GM10248 (cell line): ENCODE measurements at regions not wholly inside any gene's neighbourhood (a gene's known extent, or its start where the extent isn't known, plus 50 kb on each side); places are given as distances from the start of the nearest gene placed in this dataset.

Experiments used
- CTCF ChIA-PET: fragments of 300-600 bp; sonication (Branson Sonifier 250); formaldehyde crosslinking; extraction: SDS; loops from one replicate; lab custom pipeline; 2021; ENCODE audit warnings: antibody characterized with exemption; lab: Yijun Ruan, JAX
- POLR2A ChIA-PET: fragments of 350-650 bp; sonication (Branson Sonifier 250); formaldehyde crosslinking; extraction: SDS; loops from one replicate; lab custom pipeline; 2020; ENCODE audit warnings: antibody characterized with exemption; lab: Yijun Ruan, JAX
- DNase-seq: peaks from one replicate; pipeline ENCODE4 v3.0.0; 2012; ENCODE audit errors: extremely low spot score
- CTCF ChIP-seq: IDR thresholded peaks from 2 replicates; pipeline ENCODE4 v1.5.1; 2012; ENCODE audit warnings: mild to moderate bottlenecking, low read depth; ENCODE audit errors: extremely low read depth, missing control alignments, control extremely low read depth

- ChIA-PET CTCF (no interaction called here), POLR2A (no interaction called here)
- TF ChIP-seq CTCF: no peak
- no peak for DNase-seq
Observed at GRCh38 chr7:16178092-16178491, 243.2 kb downstream of the CRPPA start.

DNA sequence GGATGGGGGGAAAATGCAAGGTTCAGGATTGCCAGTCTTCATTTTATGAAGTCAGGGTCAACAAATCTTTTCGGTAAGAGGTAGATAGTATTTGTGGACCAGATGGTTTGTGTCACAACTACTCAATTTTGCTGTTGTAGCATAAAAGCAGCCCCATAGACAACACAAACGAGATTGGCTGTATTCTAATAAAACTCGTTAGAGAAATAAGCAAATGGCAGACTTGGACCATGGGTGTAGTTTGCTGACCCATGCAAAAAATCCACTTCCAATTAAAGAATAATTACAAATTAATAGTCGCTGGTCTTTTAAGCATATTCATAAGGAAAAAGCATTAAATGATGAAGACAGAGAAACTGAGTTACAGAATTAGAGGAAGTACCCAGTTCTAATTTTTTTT, 247.1 kb downstream of the CRPPA start:
- POLR2A ChIA-PET: no interaction called here
- CTCF ChIA-PET: no interaction called here
- TF ChIP-seq CTCF: no peak
- no peak for DNase-seq

GRCh38 chr7:16172366-16172765, 249.0 kb downstream of the CRPPA start:
- TF ChIP-seq CTCF: no peak
- CTCF ChIA-PET: no interaction called here
- no peak for DNase-seq
- POLR2A ChIA-PET: no interaction called here

- ChIA-PET POLR2A (no interaction called here), CTCF (no interaction called here)
- no peak for DNase-seq
Observed at GRCh38 chr7:16171928-16172327, 249.4 kb downstream of the CRPPA start.

DNA sequence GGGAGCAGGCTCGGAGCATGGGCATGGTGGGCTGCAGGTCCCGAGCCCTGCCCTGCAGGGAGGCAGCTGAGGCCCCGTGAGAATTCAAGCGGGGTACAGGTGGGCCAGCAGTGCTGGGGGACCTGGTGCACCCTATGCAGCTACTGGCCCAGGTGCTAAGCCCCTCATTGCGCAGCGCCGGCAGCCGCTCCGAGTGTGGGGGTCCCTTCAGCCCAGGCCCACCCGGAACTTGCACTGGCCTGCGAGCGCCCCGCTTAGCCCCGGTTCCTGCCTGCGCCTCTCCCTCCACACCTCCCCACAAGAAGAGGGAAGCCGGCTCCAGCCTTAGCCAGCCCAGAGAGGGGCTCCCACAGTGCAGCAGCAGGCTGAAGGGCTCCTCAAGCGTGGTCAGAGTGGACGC, 250.7 kb downstream of the CRPPA start:
- no peak for TF ChIP-seq CTCF

More at GRCh38 chr7:16171928-16172327, 249.4 kb downstream of the CRPPA start:
- TF ChIP-seq CTCF: no peak

GRCh38 chr7:16169537-16169936, 251.8 kb downstream of the CRPPA start:
- CTCF ChIA-PET: no interaction called here
- TF ChIP-seq CTCF: no peak
- POLR2A ChIA-PET: no interaction called here
- no peak for DNase-seq

More for the DNA sequence above, 250.7 kb downstream of the CRPPA start:
- CTCF ChIA-PET: interaction anchor here (1.0 kb wide), 1 partner anchor 13 kb away, joined by 3 read pairs; no protein-coding TSS in a partner anchor
- DNase-seq: no peak
- POLR2A ChIA-PET: no interaction called here

DNA sequence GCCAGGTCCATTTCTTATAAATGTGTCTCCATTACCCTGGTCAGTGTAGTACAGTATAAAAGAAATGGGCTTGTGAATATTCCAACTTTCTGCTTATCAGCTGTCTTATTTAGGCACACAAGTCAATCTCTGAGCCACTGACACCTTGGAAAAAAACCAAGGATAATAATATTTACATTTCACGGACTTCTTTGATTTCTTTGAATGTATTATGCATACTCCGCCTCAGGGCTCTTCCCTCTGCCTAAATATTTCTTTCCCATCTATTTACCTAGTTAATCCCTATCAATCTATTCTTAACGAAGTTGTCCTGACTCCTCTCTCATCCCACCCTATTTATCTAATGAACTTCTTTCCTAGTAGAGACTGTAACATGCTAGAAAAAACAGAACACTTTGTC, 253.8 kb downstream of the CRPPA start:
- no peak for DNase-seq
- ChIA-PET POLR2A (no interaction called here), CTCF (no interaction called here)
- TF ChIP-seq CTCF: no peak
